Activated CD8-positive, alpha-beta memory T cell treated with anti-CD3 and anti-CD28 coated beads, Interleukin-2, amount 10 ng/mL, durations not matched to agents 7 days and 5 days (primary cell): ENCODE measurements at regions not wholly inside any gene's neighbourhood (a gene's known extent, or its start where the extent isn't known, plus 50 kb on each side); places are given as distances from the start of the nearest gene placed in this dataset.

ENCODE experiments used
- ATAC-seq: fragments of 150-1000 bp; cut with Tn5 transposase; one replicate; pipeline ENCODE4 v1.10.0; 2021; ENCODE audit warnings: moderate library complexity
- CTCF ChIA-PET: fragments of 350-600 bp; sonication (Branson Sonifier 250); formaldehyde crosslinking; loops from one replicate; lab custom pipeline; 2021; ENCODE audit warnings: antibody characterized with exemption; lab: Charles Lee
- DNase-seq: peaks from one replicate; pipeline ENCODE4 v3.0.0-alpha.2; 2020
- H3K27ac Mint-ChIP-seq: one replicate; pipeline ENCODE4 v1.8.0; 2021; ENCODE audit warnings: mild to moderate bottlenecking, mixed read lengths
- H3K27me3 Mint-ChIP-seq: one replicate; pipeline ENCODE4 v1.8.0; 2021; ENCODE audit warnings: mixed read lengths
- H3K36me3 Mint-ChIP-seq: one replicate; pipeline ENCODE4 v1.8.0; 2021; ENCODE audit warnings: mild to moderate bottlenecking, mixed read lengths
- H3K4me1 Mint-ChIP-seq: one replicate; pipeline ENCODE4 v1.8.0; 2021; ENCODE audit warnings: mixed read lengths
- H3K4me3 Mint-ChIP-seq: one replicate; pipeline ENCODE4 v1.8.0; 2021; ENCODE audit warnings: mild to moderate bottlenecking, moderate library complexity, mixed read lengths
- H3K9me3 Mint-ChIP-seq: one replicate; pipeline ENCODE4 v1.8.0; 2022; ENCODE audit warnings: low read depth, mixed read lengths

- H3K27me3 Mint-ChIP-seq = no peaks in the 10 kb centered on the region
- H3K9me3 Mint-ChIP-seq = no peaks in the 10 kb centered on the region
- H3K4me3 Mint-ChIP-seq = no peak overlapping the region
- no peaks in the 10 kb centered on the region for H3K36me3 Mint-ChIP-seq
- H3K27ac Mint-ChIP-seq = no peak overlapping the region
- no peaks in the 10 kb centered on the region for H3K4me1 Mint-ChIP-seq
- CTCF ChIA-PET = interaction anchor here (1.6 kb wide), 1 partner anchor 19 kb away, joined by 3 read pairs; no protein-coding TSS in a partner anchor
- DNase-seq = no peak
- ATAC-seq = no peak
Observed at GRCh38 chrX:46260499-46260898, 284.7 kb downstream of the ZNF674 start.

DNA sequence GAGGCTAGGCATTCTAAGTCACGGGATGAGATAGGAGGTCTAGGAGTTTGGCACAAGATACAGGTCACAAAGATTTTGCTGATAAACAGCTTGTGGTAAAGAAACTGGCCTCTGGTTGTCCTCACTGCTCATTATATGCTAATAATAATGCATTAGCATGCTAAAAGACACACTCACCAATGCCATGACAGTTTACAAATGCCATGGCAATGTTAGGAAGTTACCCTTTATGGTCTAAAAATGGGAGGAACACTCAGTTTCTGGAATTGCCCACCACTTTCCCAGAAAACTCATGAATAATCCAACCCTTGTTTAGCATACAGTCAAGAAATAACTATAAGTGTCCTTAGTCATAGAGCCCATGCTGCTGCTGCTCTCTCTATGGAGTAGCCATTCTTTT, 286.9 kb downstream of the ZNF674 start:
- Mint-ChIP-seq H3K9me3 (no peaks in the 10 kb centered on the region), H3K27me3 (no peaks in the 10 kb centered on the region), H3K4me1 (no peaks in the 10 kb centered on the region), H3K36me3 (no peaks in the 10 kb centered on the region), H3K4me3 (no peak overlapping the region), H3K27ac (no peak overlapping the region)
- DNase-seq (no peak), ATAC-seq (no peak)
- CTCF ChIA-PET = no interaction called here

DNA sequence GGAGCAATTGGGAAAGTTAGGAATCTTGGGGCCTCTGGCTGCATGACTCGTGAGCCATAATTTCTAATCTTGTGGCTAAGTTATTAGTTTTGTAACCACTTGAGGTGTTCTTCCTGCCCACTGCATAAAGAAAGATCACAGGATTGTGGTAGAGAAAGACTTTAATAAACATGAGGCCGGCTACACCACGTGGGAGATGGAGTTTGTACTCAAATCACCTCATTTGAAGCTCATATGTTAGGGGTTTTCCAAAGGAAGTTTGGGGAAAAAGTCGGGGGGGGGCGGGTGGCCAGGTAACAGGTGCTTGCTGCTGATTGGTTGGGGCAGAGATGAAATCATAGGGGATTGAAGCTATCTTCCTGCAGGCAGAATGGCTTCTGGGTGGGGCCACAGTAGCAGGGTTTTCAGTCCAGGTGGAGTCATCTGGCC, 287.8 kb downstream of the ZNF674 start:
- DNase-seq (no peak), ATAC-seq (no peak)
- no peaks in the 10 kb centered on the region for H3K36me3 Mint-ChIP-seq
- no peak overlapping the region for H3K27ac Mint-ChIP-seq
- no peaks in the 10 kb centered on the region for H3K27me3 Mint-ChIP-seq
- CTCF ChIA-PET = no interaction called here
- no peak overlapping the region for H3K4me3 Mint-ChIP-seq
- H3K4me1 Mint-ChIP-seq = no peaks in the 10 kb centered on the region
- no peaks in the 10 kb centered on the region for H3K9me3 Mint-ChIP-seq

DNA sequence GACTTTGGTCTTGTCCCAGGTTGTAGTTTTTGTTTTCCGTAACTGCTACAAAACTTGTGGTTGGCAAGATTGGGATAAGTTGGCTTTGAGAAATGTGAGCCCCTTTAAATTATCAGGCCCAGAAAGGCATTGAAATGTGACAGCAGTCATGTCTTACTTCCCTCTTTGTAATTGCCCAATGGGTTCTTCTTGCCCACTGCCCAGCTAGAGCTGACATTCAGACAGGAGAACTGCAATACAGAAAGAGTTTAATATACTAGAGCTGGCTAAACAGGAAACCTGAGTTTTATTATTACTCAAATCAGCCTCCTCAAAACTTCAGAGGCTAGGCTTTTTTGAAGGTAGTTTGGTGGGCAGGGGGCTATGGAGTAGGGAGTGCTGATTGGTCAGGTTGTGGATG, 288.3 kb downstream of the ZNF674 start:
- Mint-ChIP-seq H3K27me3 (no peaks in the 10 kb centered on the region), H3K9me3 (no peaks in the 10 kb centered on the region), H3K27ac (no peak overlapping the region), H3K36me3 (no peaks in the 10 kb centered on the region), H3K4me1 (no peaks in the 10 kb centered on the region), H3K4me3 (no peak overlapping the region)
- ATAC-seq (no peak), DNase-seq (no peak)
- CTCF ChIA-PET = no interaction called here

DNA sequence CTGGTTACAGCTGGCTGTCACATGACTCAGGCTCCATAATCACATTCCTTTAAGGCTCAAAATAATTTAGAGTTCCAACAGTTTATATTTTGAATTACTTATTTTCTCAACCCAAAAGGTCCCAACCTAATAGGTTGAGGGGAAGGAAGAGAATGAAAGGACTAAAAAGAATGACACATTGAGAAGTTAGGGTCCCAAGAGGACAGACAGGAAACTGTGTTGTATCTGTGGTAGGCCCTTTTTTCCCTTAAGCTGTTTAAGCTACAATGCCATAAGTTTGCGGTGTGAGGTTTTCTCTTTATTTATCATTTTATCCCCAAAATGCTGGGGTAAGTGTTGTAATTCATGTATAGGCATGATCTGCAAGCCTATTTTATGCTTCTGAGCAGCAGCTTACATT, 290.2 kb downstream of the ZNF674 start:
- no peak overlapping the region for H3K4me3 Mint-ChIP-seq
- no peaks in the 10 kb centered on the region for H3K4me1 Mint-ChIP-seq
- H3K27ac Mint-ChIP-seq = no peak overlapping the region
- DNase-seq (no peak), ATAC-seq (no peak)
- H3K9me3 Mint-ChIP-seq = no peaks in the 10 kb centered on the region
- H3K27me3 Mint-ChIP-seq = no peaks in the 10 kb centered on the region
- CTCF ChIA-PET = no interaction called here
- H3K36me3 Mint-ChIP-seq = no peaks in the 10 kb centered on the region

DNA sequence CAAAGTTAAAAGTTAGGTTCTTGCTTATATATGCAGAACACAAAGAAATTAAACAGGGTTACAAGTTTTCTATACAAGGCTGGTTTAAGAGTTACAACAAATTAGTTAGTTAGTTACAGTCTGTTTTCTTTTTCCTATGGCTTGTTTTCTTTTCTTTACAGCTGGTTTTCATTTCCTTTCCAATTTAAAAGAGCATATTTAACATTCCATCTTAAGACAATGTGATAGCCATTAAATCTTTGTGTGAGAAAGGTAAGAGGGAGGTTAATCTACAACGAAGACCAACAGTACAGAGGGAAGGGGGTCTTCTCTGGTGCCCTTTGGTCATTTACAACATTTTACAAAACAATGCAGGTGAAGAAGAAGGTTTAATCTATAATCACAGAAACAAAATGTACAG, 290.6 kb downstream of the ZNF674 start:
- no peaks in the 10 kb centered on the region for H3K27me3 Mint-ChIP-seq
- DNase-seq (no peak), ATAC-seq (no peak)
- no peak overlapping the region for H3K27ac Mint-ChIP-seq
- CTCF ChIA-PET = no interaction called here
- no peaks in the 10 kb centered on the region for H3K4me1 Mint-ChIP-seq
- H3K4me3 Mint-ChIP-seq = no peak overlapping the region
- H3K9me3 Mint-ChIP-seq = no peaks in the 10 kb centered on the region
- no peaks in the 10 kb centered on the region for H3K36me3 Mint-ChIP-seq

GRCh38 chrX:46251755-46252154, 293.5 kb downstream of the ZNF674 start:
- Mint-ChIP-seq H3K4me1 (no peaks in the 10 kb centered on the region), H3K27me3 (no peaks in the 10 kb centered on the region), H3K9me3 (no peaks in the 10 kb centered on the region), H3K4me3 (no peak overlapping the region), H3K27ac (no peak overlapping the region), H3K36me3 (no peaks in the 10 kb centered on the region)
- CTCF ChIA-PET = no interaction called here
- DNase-seq (no peak), ATAC-seq (no peak)

DNA sequence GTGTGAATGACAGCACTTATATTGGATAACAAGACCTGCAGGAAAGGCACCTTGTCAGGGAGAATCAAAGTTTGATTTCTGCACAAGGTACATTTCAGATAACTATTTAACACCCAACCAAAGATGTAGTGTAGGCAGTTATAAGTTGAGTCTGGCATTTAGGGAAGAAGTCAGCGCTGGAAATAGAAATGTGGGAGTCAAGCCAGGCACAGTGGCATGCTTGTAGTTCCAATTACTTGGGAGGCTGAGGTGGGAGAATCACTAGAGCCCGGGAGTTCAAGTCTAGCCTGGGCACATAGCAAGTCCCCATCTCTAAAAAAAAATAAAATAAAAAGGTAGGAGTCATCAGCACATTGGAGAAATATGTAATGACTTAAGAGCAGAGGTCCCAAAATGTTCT, 295.1 kb downstream of the ZNF674 start:
- Mint-ChIP-seq H3K4me3 (no peak overlapping the region), H3K27me3 (no peaks in the 10 kb centered on the region), H3K27ac (no peak overlapping the region), H3K4me1 (no peaks in the 10 kb centered on the region), H3K9me3 (no peaks in the 10 kb centered on the region), H3K36me3 (no peaks in the 10 kb centered on the region)
- ATAC-seq (no peak), DNase-seq (no peak)
- CTCF ChIA-PET = no interaction called here

DNA sequence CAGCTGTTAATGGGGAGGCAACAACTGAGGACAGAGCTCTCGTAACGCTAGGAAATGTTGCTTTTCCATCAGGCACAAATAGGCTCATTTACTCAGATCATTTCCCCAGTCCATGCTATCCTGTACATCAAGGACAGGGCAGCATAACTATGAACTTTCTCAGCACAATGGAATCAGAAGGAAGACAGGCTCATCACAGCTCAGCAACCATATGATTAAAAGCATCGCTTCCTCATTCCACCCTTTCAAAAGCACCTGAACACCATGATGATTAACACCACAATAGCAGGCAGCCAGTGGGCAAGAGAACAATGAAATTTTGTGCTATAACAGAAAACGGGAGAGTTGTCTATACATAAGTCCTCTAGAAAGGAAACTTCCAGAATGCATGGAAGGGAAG, 297.8 kb downstream of the ZNF674 start:
- DNase-seq = no peak
- Mint-ChIP-seq H3K4me1 (no peaks in the 10 kb centered on the region), H3K27ac (no peak overlapping the region), H3K4me3 (no peak overlapping the region), H3K27me3 (no peaks in the 10 kb centered on the region), H3K9me3 (no peaks in the 10 kb centered on the region), H3K36me3 (no peaks in the 10 kb centered on the region)
- no peak for ATAC-seq
- CTCF ChIA-PET = no interaction called here

DNA sequence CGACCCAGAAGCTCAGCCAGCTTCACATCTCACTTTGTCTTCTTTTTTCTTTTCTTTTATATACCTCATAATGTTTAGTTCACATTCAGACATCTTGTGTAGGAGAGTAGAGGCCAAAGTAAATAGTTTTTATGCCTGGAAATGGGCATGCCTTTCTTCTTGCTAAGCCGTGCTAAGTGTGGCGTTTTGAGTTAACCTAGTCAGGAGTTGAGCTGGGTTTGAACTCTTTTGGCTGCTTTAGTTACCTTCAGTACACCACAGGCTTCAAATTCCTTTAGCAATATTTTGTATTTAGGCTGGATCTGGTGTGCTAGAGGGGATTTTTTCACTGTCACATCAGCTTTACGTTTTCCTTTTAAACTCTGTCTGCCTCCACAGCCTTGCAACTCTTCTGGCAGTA, 300.8 kb downstream of the ZNF674 start:
- Mint-ChIP-seq H3K27ac (no peak overlapping the region), H3K4me1 (no peaks in the 10 kb centered on the region), H3K4me3 (no peak overlapping the region), H3K36me3 (no peaks in the 10 kb centered on the region), H3K27me3 (no peaks in the 10 kb centered on the region), H3K9me3 (no peaks in the 10 kb centered on the region)
- no peak for DNase-seq
- CTCF ChIA-PET = no interaction called here
- no peak for ATAC-seq

DNA sequence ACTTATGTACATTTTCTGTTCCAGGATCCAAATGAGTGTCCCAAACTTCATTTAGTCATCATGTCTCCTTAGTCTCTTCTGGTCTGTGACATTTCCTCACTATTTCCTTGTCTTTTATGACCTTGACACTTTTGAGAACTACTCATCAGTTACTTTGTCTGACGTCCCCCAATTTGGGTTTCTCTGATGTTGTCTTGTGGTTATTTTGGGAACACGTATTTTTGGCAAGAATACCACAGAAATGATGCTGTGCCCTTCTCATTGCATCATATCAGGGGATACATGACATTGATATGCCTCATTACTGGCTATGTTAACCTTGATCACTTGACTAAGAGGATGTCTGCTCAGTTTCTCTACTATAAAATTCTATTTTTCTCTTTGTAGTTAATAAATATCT, 308.8 kb downstream of the ZNF674 start:
- no peaks in the 10 kb centered on the region for H3K36me3 Mint-ChIP-seq
- H3K9me3 Mint-ChIP-seq = no peaks in the 10 kb centered on the region
- DNase-seq (no peak), ATAC-seq (no peak)
- H3K4me1 Mint-ChIP-seq = no peaks in the 10 kb centered on the region
- peaks cover 2% of the 10 kb centered on the region for H3K27me3 Mint-ChIP-seq
- CTCF ChIA-PET = no interaction called here
- H3K27ac Mint-ChIP-seq = no peak overlapping the region
- no peak overlapping the region for H3K4me3 Mint-ChIP-seq

GRCh38 chrX:46235778-46236177, 309.4 kb downstream of the ZNF674 start:
- no peak for DNase-seq
- H3K4me1 Mint-ChIP-seq = no peaks in the 10 kb centered on the region
- ATAC-seq = no peak
- H3K36me3 Mint-ChIP-seq = peaks cover 2% of the 10 kb centered on the region
- no peak overlapping the region for H3K4me3 Mint-ChIP-seq
- CTCF ChIA-PET = no interaction called here
- no peak overlapping the region for H3K27ac Mint-ChIP-seq
- peaks cover 2% of the 10 kb centered on the region for H3K27me3 Mint-ChIP-seq
- H3K9me3 Mint-ChIP-seq = no peaks in the 10 kb centered on the region

DNA sequence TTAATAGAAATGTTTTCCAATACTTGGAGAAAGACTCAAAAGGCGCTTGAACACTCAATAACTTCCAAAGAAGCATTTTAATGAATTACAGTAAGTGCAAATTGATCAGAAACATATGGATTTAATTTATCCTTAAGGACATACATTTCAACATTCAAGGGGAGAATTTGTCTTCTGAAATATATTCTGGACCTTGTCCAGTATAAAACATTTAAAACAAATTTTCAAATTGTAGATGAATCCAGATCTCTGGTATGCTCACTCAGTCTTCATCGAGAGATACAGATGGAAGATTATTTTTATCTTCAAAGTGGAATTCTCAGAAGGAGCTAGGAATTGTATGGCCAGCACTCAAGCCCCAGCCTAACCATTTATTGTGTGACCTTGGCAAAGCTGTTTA, 310.4 kb downstream of the ZNF674 start:
- ATAC-seq (no peak), DNase-seq (no peak)
- Mint-ChIP-seq H3K36me3 (peaks cover 2% of the 10 kb centered on the region), H3K27me3 (peaks cover 2% of the 10 kb centered on the region), H3K4me3 (no peak overlapping the region), H3K4me1 (no peaks in the 10 kb centered on the region), H3K9me3 (no peaks in the 10 kb centered on the region), H3K27ac (no peak overlapping the region)
- CTCF ChIA-PET = no interaction called here

GRCh38 chrX:46228389-46228788, 316.8 kb downstream of the ZNF674 start:
- Mint-ChIP-seq H3K36me3 (peaks cover 2% of the 10 kb centered on the region), H3K4me3 (no peak overlapping the region), H3K4me1 (no peaks in the 10 kb centered on the region), H3K9me3 (no peaks in the 10 kb centered on the region), H3K27ac (no peak overlapping the region), H3K27me3 (no peaks in the 10 kb centered on the region)
- ATAC-seq (no peak), DNase-seq (no peak)
- CTCF ChIA-PET = no interaction called here

GRCh38 chrX:46226422-46226821, 318.8 kb downstream of the ZNF674 start:
- CTCF ChIA-PET = no interaction called here
- no peak for ATAC-seq
- no peak for DNase-seq
- Mint-ChIP-seq H3K4me1 (no peaks in the 10 kb centered on the region), H3K36me3 (peaks cover 2% of the 10 kb centered on the region), H3K27ac (no peak overlapping the region), H3K27me3 (no peaks in the 10 kb centered on the region), H3K9me3 (no peaks in the 10 kb centered on the region), H3K4me3 (no peak overlapping the region)
